ENCODE measurements at regions not wholly inside any gene's neighbourhood (a gene's known extent, or its start where the extent isn't known, plus 50 kb on each side); places are given as distances from the start of the nearest gene placed in this dataset.

DNA sequence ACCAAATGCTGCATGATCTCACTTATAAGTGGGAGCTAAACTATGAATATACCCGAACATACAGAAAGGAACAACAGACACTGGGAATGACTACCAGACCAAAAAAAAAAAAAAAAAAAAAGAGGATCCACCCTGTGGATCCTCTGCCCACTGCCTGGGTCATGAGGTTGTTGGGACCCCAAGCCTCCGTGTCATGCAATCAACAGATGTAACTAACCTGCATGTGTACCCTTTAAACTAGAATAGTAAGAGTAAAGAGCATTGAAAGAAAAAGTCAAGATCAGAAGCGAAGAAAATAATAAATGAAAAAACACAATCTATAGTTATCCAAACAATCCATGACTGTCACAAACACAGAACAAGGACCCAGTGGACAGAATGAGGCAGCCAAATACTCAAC is 109.5 kb upstream of the TOP3B start:
- ATAC-seq (no peak), DNase-seq (no peak)
- Mint-ChIP-seq H3K4me1 (peaks cover 5% of the 10 kb centered on the region), H3K27ac (no peak overlapping the region), H3K4me3 (no peak overlapping the region), H3K27me3 (peaks cover 26% of the 10 kb centered on the region), H3K36me3 (ENCODE audit: low read depth) (no peaks in the 10 kb centered on the region), H3K9me3 (no peaks in the 10 kb centered on the region)

DNA sequence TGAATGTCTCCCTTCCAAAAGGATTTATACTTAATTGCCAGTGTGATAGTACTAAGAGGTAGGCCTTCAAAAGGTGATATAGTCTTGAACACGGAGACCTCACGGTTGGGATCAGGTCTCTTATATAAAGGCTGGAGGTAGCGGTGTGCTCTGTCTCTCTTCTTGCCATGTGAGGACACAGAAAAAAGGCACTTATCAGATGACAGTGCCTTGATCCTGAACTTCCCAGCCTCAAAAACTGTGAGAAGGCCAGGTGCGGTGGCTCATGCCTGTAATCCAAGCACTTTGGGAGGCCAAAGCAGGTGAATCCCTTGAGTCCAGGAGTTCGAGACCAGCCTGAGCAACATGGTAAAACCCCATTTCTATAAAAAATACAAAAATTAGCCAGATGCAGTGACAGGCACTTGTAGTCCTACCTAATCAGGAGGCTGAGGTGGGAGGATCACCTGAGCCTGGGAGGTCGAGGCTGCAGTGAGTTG is 108.9 kb upstream of the TOP3B start:
- ATAC-seq, result no peak
- no peak for DNase-seq
- Mint-ChIP-seq H3K4me3 (no peak overlapping the region), H3K9me3 (no peaks in the 10 kb centered on the region), H3K27ac (no peak overlapping the region), H3K36me3 (ENCODE audit: low read depth) (no peaks in the 10 kb centered on the region), H3K27me3 (peaks cover 26% of the 10 kb centered on the region), H3K4me1 (peaks cover 5% of the 10 kb centered on the region)

- H3K4me3 Mint-ChIP-seq, result no peak overlapping the region
- no peak overlapping the region for H3K27ac Mint-ChIP-seq
- H3K36me3 Mint-ChIP-seq (ENCODE audit: low read depth), result no peaks in the 10 kb centered on the region
- H3K4me1 Mint-ChIP-seq, result peaks cover 5% of the 10 kb centered on the region
- DNase-seq, result no peak
- no peak for ATAC-seq
- peaks cover 26% of the 10 kb centered on the region for H3K27me3 Mint-ChIP-seq
- no peaks in the 10 kb centered on the region for H3K9me3 Mint-ChIP-seq
Measured at GRCh38 chr22:22090650-22091399, 108.2 kb upstream of the TOP3B start.

DNA sequence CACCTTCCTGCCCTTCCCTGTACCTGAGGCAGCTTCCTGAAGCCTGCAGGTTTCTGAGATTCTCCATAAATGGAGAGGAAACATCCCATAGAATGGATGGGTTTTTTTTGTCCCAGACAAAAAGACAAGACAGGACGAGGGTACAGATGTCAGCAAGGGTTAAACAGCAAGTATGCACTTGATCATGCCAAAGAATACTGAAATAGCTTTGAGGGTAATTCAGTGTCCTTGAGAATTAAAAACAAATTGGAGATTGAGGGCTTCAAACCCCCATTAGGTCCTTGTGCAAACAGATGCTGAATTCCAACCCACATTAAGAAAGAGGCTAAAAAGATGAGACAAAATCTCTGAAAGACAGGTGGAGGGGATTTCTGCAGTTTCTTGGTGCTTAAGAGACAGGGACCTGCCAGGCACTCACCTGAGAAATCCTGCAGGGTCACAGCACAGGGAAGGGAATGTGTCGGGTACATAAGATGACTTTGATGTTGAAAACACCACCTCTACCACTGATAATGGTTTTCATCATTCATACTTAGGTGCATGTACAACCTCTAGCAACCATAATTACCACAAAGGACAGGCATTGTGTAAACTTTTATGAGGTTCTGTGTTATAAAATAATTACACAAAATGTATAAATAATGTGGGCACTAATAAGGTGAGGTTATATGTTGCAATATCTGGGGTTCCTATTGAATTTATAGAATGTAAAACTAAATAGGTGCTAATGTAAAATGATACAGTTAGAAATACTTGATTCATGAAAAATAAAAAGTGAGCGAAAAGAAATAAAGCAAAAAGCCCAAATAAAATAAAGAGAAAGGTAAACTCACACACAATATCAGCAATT is 107.1 kb upstream of the TOP3B start:
- no peak for ATAC-seq
- Mint-ChIP-seq H3K9me3 (no peaks in the 10 kb centered on the region), H3K36me3 (ENCODE audit: low read depth) (no peaks in the 10 kb centered on the region), H3K4me3 (no peak overlapping the region), H3K4me1 (peaks cover 5% of the 10 kb centered on the region), H3K27me3 (peaks cover 22% of the 10 kb centered on the region), H3K27ac (no peak overlapping the region)
- DNase-seq, result no peak

- no peaks in the 10 kb centered on the region for H3K36me3 Mint-ChIP-seq (ENCODE audit: low read depth)
- H3K27me3 Mint-ChIP-seq, result peaks cover 21% of the 10 kb centered on the region
- ATAC-seq (no peak), DNase-seq (no peak)
- H3K4me3 Mint-ChIP-seq, result no peak overlapping the region
- peaks cover 5% of the 10 kb centered on the region for H3K4me1 Mint-ChIP-seq
- no peak overlapping the region for H3K27ac Mint-ChIP-seq
- no peaks in the 10 kb centered on the region for H3K9me3 Mint-ChIP-seq
Measured at GRCh38 chr22:22088658-22089458, 106.3 kb upstream of the TOP3B start.

DNA sequence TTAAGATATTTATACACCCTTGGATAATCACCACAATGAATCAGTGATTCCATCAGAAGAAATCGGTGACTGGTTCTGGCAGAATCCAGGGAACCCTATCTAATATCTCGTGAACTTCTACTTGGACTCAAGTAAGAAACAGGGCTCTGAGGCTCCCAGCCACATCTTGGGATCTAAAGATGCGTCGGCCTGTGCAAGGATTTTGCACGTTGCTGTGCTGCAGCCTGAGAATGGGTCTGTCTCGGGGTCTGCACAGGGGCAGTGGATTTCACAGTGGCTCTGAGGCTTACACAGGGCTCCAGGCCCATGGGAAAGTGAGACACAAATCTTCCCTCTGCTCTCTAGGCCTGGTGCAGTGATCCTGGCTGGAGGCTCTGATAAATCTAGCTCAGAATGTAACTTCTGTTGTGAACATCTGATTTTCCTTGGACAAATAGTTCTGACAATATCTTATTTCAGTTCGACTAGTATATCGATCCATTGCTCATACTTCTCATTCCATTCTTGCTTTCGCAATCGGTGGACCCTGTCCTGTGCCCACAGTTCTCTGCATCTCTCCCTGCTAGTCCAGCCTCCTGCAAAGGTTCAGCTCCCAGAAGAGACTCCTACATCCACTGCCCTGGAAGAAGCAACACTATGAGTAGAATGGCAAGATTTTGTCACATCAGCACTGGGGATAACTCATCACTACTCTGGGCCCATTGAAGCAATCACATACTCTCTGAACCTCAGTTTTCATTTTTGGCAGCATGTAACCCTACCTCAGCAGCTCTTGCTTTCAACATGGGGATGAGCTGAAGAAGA is 105.5 kb upstream of the TOP3B start:
- ATAC-seq, result no peak
- H3K4me1 Mint-ChIP-seq, result peaks cover 4% of the 10 kb centered on the region
- no peak overlapping the region for H3K27ac Mint-ChIP-seq

DNA sequence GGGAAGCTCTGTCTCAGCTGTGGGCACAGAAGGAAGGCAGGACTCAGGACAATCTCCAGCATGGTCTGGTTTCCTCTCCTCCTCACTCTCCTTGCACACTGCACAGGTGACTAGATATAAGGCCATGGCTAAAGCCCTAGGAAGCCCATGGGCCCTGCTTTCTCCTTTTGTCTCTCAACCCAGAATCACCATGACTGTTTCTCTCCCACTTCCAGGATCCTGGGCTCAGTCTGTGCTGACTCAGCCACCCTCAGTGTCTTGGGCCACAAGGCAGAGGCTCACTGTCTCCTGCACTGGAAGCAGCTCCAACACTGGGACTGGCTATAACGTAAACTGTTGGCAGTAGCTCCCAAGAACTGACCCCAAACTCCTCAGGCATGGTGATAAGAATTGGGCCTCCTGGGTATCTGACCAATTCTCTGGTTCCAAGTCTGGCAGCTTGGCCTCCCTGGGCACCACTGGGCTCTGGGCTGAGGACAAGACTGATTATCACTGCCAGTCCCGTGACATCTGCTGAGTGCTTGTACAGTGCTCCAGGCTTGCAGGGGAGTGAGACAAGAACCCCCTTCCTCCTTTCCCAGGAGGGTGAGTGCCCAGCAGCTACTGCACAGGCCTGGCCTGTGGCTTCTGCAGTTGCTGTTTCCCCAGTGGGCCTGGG is 104.0 kb upstream of the TOP3B start:
- ATAC-seq, result no peak
- no peaks in the 10 kb centered on the region for H3K36me3 Mint-ChIP-seq (ENCODE audit: low read depth)
- H3K9me3 Mint-ChIP-seq, result no peaks in the 10 kb centered on the region
- H3K27me3 Mint-ChIP-seq, result peaks cover 26% of the 10 kb centered on the region
- no peaks in the 10 kb centered on the region for H3K4me1 Mint-ChIP-seq
- H3K4me3 Mint-ChIP-seq, result no peak overlapping the region
- no peak overlapping the region for H3K27ac Mint-ChIP-seq
- no peak for DNase-seq

More for the DNA sequence above, 105.5 kb upstream of the TOP3B start:
- no peaks in the 10 kb centered on the region for H3K9me3 Mint-ChIP-seq
- no peak overlapping the region for H3K4me3 Mint-ChIP-seq
- DNase-seq, result no peak
- no peaks in the 10 kb centered on the region for H3K36me3 Mint-ChIP-seq (ENCODE audit: low read depth)
- H3K27me3 Mint-ChIP-seq, result peaks cover 18% of the 10 kb centered on the region

- Mint-ChIP-seq H3K4me3 (no peak overlapping the region), H3K9me3 (no peaks in the 10 kb centered on the region), H3K27ac (no peak overlapping the region), H3K4me1 (no peaks in the 10 kb centered on the region), H3K36me3 (ENCODE audit: low read depth) (no peaks in the 10 kb centered on the region), H3K27me3 (peaks cover 28% of the 10 kb centered on the region)
- ATAC-seq (no peak), DNase-seq (no peak)
Measured at GRCh38 chr22:22085702-22086500, 103.3 kb upstream of the TOP3B start.

- DNase-seq (no peak), ATAC-seq (no peak)
- Mint-ChIP-seq H3K4me3 (no peak overlapping the region), H3K4me1 (no peaks in the 10 kb centered on the region), H3K27ac (no peak overlapping the region), H3K36me3 (ENCODE audit: low read depth) (no peaks in the 10 kb centered on the region), H3K9me3 (no peaks in the 10 kb centered on the region), H3K27me3 (peaks cover 23% of the 10 kb centered on the region)
Measured at GRCh38 chr22:22084089-22084711, 101.6 kb upstream of the TOP3B start.

- H3K4me1 Mint-ChIP-seq, result no peaks in the 10 kb centered on the region
- no peaks in the 10 kb centered on the region for H3K9me3 Mint-ChIP-seq
- DNase-seq (no peak), ATAC-seq (no peak)
- no peaks in the 10 kb centered on the region for H3K36me3 Mint-ChIP-seq (ENCODE audit: low read depth)
- no peak overlapping the region for H3K4me3 Mint-ChIP-seq
- peaks cover 21% of the 10 kb centered on the region for H3K27me3 Mint-ChIP-seq
- H3K27ac Mint-ChIP-seq, result no peak overlapping the region
Measured at GRCh38 chr22:22082960-22083359, 100.4 kb upstream of the TOP3B start.

DNA sequence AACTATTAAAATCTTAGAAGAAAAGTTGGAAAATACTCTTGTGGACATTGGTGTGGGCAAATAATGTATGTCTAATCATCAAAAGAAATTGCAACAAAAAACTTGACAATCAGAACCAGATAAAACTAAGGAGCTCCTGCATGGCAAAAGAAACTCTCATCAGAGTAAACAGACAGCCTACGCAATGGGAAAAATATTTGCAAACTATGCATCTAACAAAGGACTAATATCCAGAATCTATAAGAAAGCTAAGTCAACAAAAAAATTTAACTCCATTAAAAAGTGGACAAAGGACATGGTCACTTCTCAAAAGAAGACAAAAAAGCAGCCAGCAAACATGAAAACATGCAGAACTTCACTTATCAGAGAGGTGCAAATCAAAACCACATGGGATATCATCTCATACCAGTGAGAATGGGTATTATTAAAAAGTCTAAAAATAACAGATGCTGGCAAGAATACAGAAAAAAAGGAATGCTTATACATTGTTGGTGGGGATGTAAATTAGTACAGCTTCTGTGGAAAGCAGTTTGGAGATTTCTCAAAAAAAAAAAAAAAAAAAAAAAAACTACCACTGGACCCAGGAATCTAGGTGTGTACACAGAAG is 99.7 kb upstream of the TOP3B start:
- H3K36me3 Mint-ChIP-seq (ENCODE audit: low read depth), result no peaks in the 10 kb centered on the region
- H3K4me3 Mint-ChIP-seq, result no peak overlapping the region
- ATAC-seq, result no peak

GRCh38 chr22:22080270-22080669 is 97.7 kb upstream of the TOP3B start:
- H3K27me3 Mint-ChIP-seq, result peaks cover 28% of the 10 kb centered on the region
- no peak overlapping the region for H3K27ac Mint-ChIP-seq
- no peaks in the 10 kb centered on the region for H3K4me1 Mint-ChIP-seq
- H3K4me3 Mint-ChIP-seq, result no peak overlapping the region
- ATAC-seq (no peak), DNase-seq (no peak)
- no peaks in the 10 kb centered on the region for H3K36me3 Mint-ChIP-seq (ENCODE audit: low read depth)
- no peaks in the 10 kb centered on the region for H3K9me3 Mint-ChIP-seq

More for the DNA sequence above, 99.7 kb upstream of the TOP3B start:
- Mint-ChIP-seq H3K27ac (no peak overlapping the region), H3K4me1 (no peaks in the 10 kb centered on the region), H3K9me3 (no peaks in the 10 kb centered on the region), H3K27me3 (peaks cover 25% of the 10 kb centered on the region)
- no peak for DNase-seq

All from activated naive CD8-positive, alpha-beta T cell treated with anti-CD3 and anti-CD28 coated beads, Interleukin-2, amount 50 U/mL, for 24 hours (primary cell).